Activated T-helper 9 cell treated with anti-CD3 and anti-CD28 coated beads, Interleukin-2, amount 50 U/mL, for 16 hours (primary cell): ENCODE measurements at regions not wholly inside any gene's neighbourhood (a gene's known extent, or its start where the extent isn't known, plus 50 kb on each side); places are given as distances from the start of the nearest gene placed in this dataset.

Source experiments
- DNase-seq: peaks from one replicate; pipeline ENCODE4 v3.0.0-alpha.2; 2020; ENCODE audit warnings: low read depth

GRCh38 chr11:80595011-80595410 lies 1154.2 kb upstream of the TENM4 start:
- no peak for DNase-seq

- no peak for DNase-seq
Observed at GRCh38 chr11:80593648-80594374, 1153.0 kb upstream of the TENM4 start.

GRCh38 chr11:80592546-80592945 lies 1151.7 kb upstream of the TENM4 start:
- no peak for DNase-seq

- DNase-seq, result no peak
Observed at GRCh38 chr11:80587906-80588305, 1147.1 kb upstream of the TENM4 start.

GRCh38 chr11:80586464-80586863 lies 1145.6 kb upstream of the TENM4 start:
- DNase-seq, result no peak

GRCh38 chr11:80584661-80585060 lies 1143.8 kb upstream of the TENM4 start:
- no peak for DNase-seq

GRCh38 chr11:80569832-80570231 lies 1129.0 kb upstream of the TENM4 start:
- no peak for DNase-seq

GRCh38 chr11:80565231-80565630 lies 1124.4 kb upstream of the TENM4 start:
- no peak for DNase-seq

- DNase-seq, result no peak
Observed at GRCh38 chr11:80562523-80563125, 1121.8 kb upstream of the TENM4 start.

- DNase-seq, result no peak
Observed at GRCh38 chr11:80559942-80560341, 1119.1 kb upstream of the TENM4 start.

- no peak for DNase-seq
Observed at GRCh38 chr11:80553565-80553964, 1112.7 kb upstream of the TENM4 start.

- no peak for DNase-seq
Observed at GRCh38 chr11:80542704-80543103, 1101.9 kb upstream of the TENM4 start.

GRCh38 chr11:80538040-80538439 lies 1097.2 kb upstream of the TENM4 start:
- DNase-seq, result no peak

GRCh38 chr11:80533463-80533862 lies 1092.6 kb upstream of the TENM4 start:
- DNase-seq, result no peak

GRCh38 chr11:80532633-80533232 lies 1091.9 kb upstream of the TENM4 start:
- DNase-seq, result no peak

GRCh38 chr11:80529726-80530125 lies 1088.9 kb upstream of the TENM4 start:
- no peak for DNase-seq

GRCh38 chr11:80525663-80526405 lies 1085.0 kb upstream of the TENM4 start:
- no peak for DNase-seq

- no peak for DNase-seq
Observed at GRCh38 chr11:80524349-80524748, 1083.5 kb upstream of the TENM4 start.

GRCh38 chr11:80523057-80523456 lies 1082.2 kb upstream of the TENM4 start:
- no peak for DNase-seq

- DNase-seq, result no peak
Observed at GRCh38 chr11:80521592-80521991, 1080.8 kb upstream of the TENM4 start.

GRCh38 chr11:80520507-80520887 lies 1079.7 kb upstream of the TENM4 start:
- no peak for DNase-seq

GRCh38 chr11:80519596-80520506 lies 1079.0 kb upstream of the TENM4 start:
- DNase-seq, result no peak
